OCI-LY7 (cell line): ENCODE measurements at regions not wholly inside any gene's neighbourhood (a gene's known extent, or its start where the extent isn't known, plus 50 kb on each side); places are given as distances from the start of the nearest gene placed in this dataset.

ENCODE experiments used
- EZH2phosphoT487 ChIP-seq: fragments of 200-600 bp; sonication (generic); IDR thresholded peaks from 2 replicates; pipeline ENCODE4 v1.6.1; 2018; ENCODE audit warnings: low read depth, borderline replicate concordance, mild to moderate bottlenecking, mixed run types, antibody characterized with exemption, low read length, moderate library complexity, mixed read lengths
- TF ChIP-seq, protein P1 (sequence below): fragments of 200-600 bp; sonication (generic); conservative IDR thresholded peaks from 2 replicates; pipeline ENCODE4 v1.5.1; 2014; ENCODE audit warnings: mild to moderate bottlenecking, antibody characterized with exemption, low read length, moderate library complexity, mixed read lengths

DNA sequence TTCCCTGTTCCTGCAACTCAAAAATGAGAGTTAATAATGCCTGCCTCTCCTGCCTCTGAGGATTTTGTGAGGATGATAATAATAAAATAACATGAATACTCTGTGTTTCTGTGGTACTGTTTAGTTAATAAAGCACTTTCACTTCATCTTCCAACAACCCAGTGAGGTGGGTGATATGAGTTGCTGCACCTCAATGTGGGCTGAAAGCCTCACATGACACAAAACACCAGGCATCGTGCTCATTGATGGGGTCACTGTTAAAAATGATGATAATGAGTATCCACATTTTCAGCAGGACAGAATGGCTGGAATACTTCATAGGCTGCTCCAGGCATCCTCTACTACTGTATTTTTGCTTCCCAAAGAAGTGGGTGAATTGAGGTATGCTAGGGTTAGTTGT lies 222.8 kb upstream of the NRP1 start:
- TF ChIP-seq, protein P1, sequence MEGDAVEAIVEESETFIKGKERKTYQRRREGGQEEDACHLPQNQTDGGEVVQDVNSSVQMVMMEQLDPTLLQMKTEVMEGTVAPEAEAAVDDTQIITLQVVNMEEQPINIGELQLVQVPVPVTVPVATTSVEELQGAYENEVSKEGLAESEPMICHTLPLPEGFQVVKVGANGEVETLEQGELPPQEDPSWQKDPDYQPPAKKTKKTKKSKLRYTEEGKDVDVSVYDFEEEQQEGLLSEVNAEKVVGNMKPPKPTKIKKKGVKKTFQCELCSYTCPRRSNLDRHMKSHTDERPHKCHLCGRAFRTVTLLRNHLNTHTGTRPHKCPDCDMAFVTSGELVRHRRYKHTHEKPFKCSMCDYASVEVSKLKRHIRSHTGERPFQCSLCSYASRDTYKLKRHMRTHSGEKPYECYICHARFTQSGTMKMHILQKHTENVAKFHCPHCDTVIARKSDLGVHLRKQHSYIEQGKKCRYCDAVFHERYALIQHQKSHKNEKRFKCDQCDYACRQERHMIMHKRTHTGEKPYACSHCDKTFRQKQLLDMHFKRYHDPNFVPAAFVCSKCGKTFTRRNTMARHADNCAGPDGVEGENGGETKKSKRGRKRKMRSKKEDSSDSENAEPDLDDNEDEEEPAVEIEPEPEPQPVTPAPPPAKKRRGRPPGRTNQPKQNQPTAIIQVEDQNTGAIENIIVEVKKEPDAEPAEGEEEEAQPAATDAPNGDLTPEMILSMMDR: no peak
- TF ChIP-seq EZH2phosphoT487: no peak
